ENCODE measurements at regions not wholly inside any gene's neighbourhood (a gene's known extent, or its start where the extent isn't known, plus 50 kb on each side); places are given as distances from the start of the nearest gene placed in this dataset.

DNA sequence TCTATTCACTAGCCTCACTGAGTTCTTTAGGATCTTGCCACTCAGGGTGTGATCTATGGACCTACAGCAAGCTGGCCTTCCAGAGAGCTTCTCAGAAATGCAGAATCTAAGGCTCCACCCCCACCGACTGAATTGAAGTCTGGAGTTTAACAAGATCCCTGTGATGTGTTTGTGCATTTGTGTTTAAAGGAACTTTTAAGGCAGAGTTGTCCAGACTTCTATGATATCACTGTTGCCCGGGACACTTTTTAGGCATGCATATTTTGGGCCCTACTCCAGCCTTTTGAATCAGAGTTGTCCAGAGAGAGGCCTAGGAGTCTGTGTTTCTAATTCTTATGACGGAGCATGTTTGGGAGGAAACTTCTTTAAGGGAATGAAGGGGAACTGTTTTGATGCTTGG, 232.3 kb downstream of the QKI start:
- Histone ChIP-seq H3K4me1 (ENCODE audit: control insufficient read depth, insufficient read depth, low read length) (no peaks in the 10 kb centered on the region), H4K8ac (ENCODE audit: low read depth in 2 of 2, low read length in 2 of 2) (no peak overlapping the region), H2AK9ac (replicated peaks; ENCODE audit: low read depth, low read length, poor library complexity) (no peak overlapping the region), H3K9ac (ENCODE audit: low read depth, low read length) (no peak overlapping the region), H3K27ac (ENCODE audit: insufficient read depth, low read length) (no peak overlapping the region), H2BK15ac (ENCODE audit: low read depth, low read length) (no peak overlapping the region), H3K56ac (ENCODE audit: extremely low read depth, insufficient read depth, low read length) (no peak overlapping the region), H3K79me1 (ENCODE audit: low read depth in 1 of 2, low read length in 2 of 2) (no peaks in the 10 kb centered on the region), H3K9me1 (ENCODE audit: insufficient read depth, low read length) (no peaks in the 10 kb centered on the region), H2BK120ac (ENCODE audit: low read depth, low read length) (no peak overlapping the region), H3K4ac (ENCODE audit: low read depth, low read length) (no peak overlapping the region), H3K9me3 (ENCODE audit: control insufficient read depth, insufficient read depth, low read length) (no peaks in the 10 kb centered on the region; the same call in 1 of the 2 replicates), H3K4me2 (ENCODE audit: low read depth, low read length) (no peak overlapping the region), H2BK20ac (ENCODE audit: low read depth, low read length) (no peak overlapping the region), H4K91ac (ENCODE audit: insufficient read depth, low read depth, low read length) (no peak overlapping the region), H4K5ac (ENCODE audit: low read depth, low read length) (no peak overlapping the region), H3K4me3 (ENCODE audit: insufficient read depth, low read depth, low read length) (no peak overlapping the region), H3K23ac (ENCODE audit: low read depth, low read length) (no peak overlapping the region), H3K14ac (replicated peaks; ENCODE audit: low read depth, low read length) (no peak overlapping the region), H3K18ac (ENCODE audit: low read depth, low read length) (no peak overlapping the region), H3K27me3 (ENCODE audit: control insufficient read depth, insufficient read depth, low read length) (peaks cover 2% of the 10 kb centered on the region; the same call in 1 of the 2 replicates), H2AFZ (replicated peaks; ENCODE audit: low read length, poor library complexity) (no peak overlapping the region), H2BK5ac (ENCODE audit: low read depth, low read length, poor library complexity, severe bottlenecking) (no peak overlapping the region), H2AK5ac (ENCODE audit: low read depth, low read length) (no peak overlapping the region), H4K20me1 (ENCODE audit: insufficient read depth, low read length) (no peaks in the 10 kb centered on the region), H3K36me3 (ENCODE audit: control insufficient read depth, insufficient read depth, low read length) (no peaks in the 10 kb centered on the region)
- ChIA-PET POLR2A (ENCODE audit: unreplicated experiment) (no interaction called here), CTCF (no interaction called here)
- DNase-seq (no peak), ATAC-seq (ENCODE audit: low read depth) (no peak)
- BruUV-seq (replicated peaks) = no TSS peak
- intact Hi-C loops (cut with micrococcal nuclease) = no loop called here
- TF ChIP-seq RFX5 (IDR thresholded peaks at IDR 0.05; ENCODE audit: low read depth, low read length) = no peak
- TF ChIP-seq MXI1 (IDR thresholded peaks at IDR 0.05; ENCODE audit: borderline replicate concordance, low read depth, low read length) = no peak
- TF ChIP-seq MAZ (IDR thresholded peaks at IDR 0.05; ENCODE audit: borderline replicate concordance, low read depth, low read length) = no peak
- TF ChIP-seq FOS (IDR thresholded peaks at IDR 0.05; ENCODE audit: low read depth, low read length) = no peak
- no peak for TF ChIP-seq SMC3 (IDR thresholded peaks at IDR 0.05; ENCODE audit: low read depth, low read length)
- no peak for TF ChIP-seq RAD21 (IDR thresholded peaks at IDR 0.05; ENCODE audit: low read length)
- dilution Hi-C loops (cut with HindIII; ENCODE audit: low sequenced_read_pairs, unreplicated experiment) = no loop called here
- 83% methylated on average over 1 of the region's 3 CpGs; no CpG with 5 or more reads in 1 of the 2 experiments for WGBS, 2 experiments (ENCODE audit: extremely low coverage in 2 of 2, insufficient read length in 1 of 2)
- in situ Hi-C loops (cut with MboI; ENCODE audit: low sequenced_read_pairs) = no loop called here

Data from IMR-90 (cell line).